GM23248 (cell line): ENCODE measurements at regions not wholly inside any gene's neighbourhood (a gene's known extent, or its start where the extent isn't known, plus 50 kb on each side); places are given as distances from the start of the nearest gene placed in this dataset.

Source experiments
- EZH2 ChIP-seq: fragments of 200-600 bp; sonication (generic); IDR thresholded peaks from 2 replicates; pipeline ENCODE4 v1.6.1; 2018; ENCODE audit warnings: antibody characterized with exemption, mild to moderate bottlenecking; ENCODE audit not compliant: insufficient read depth, poor library complexity, severe bottlenecking
- EZH2phosphoT487 ChIP-seq: fragments of 200-600 bp; sonication (generic); IDR thresholded peaks from 2 replicates; pipeline ENCODE4 v1.6.1; 2018; ENCODE audit warnings: antibody characterized with exemption, moderate library complexity, mild to moderate bottlenecking, low read depth; ENCODE audit not compliant: insufficient read depth

- TF ChIP-seq EZH2: no peak
- no peak for TF ChIP-seq EZH2phosphoT487
Observed at GRCh38 chr3:6491768-6492167, 369.1 kb upstream of the GRM7 start.
